Activated naive CD4-positive, alpha-beta T cell treated with anti-CD3 and anti-CD28 coated beads, Interleukin-2, amount 10 ng/mL, durations not matched to agents 7 days and 5 days (primary cell): ENCODE measurements at regions not wholly inside any gene's neighbourhood (a gene's known extent, or its start where the extent isn't known, plus 50 kb on each side); places are given as distances from the start of the nearest gene placed in this dataset.
"Not testable (repeated sequence)": the region's sequence is repeated elsewhere in the genome, so short reads cannot be mapped to it uniquely, and the experiment has no call there.

Source experiments
- CTCF ChIA-PET: fragments of 350-600 bp; sonication (Branson Sonifier 250); formaldehyde crosslinking; loops from one replicate; lab custom pipeline; 2021; ENCODE audit warnings: antibody characterized with exemption; lab: Charles Lee
- DNase-seq: peaks from one replicate; pipeline ENCODE4 v3.0.0-alpha.2; 2020
- H3K27ac Mint-ChIP-seq: one replicate; pipeline ENCODE4 v1.8.0; 2021; ENCODE audit warnings: mild to moderate bottlenecking, moderate library complexity, mixed read lengths
- H3K27me3 Mint-ChIP-seq: one replicate; pipeline ENCODE4 v1.8.0; 2021; ENCODE audit warnings: mild to moderate bottlenecking, mixed read lengths
- H3K36me3 Mint-ChIP-seq: one replicate; pipeline ENCODE4 v1.8.0; 2021; ENCODE audit warnings: mixed read lengths
- H3K4me1 Mint-ChIP-seq: one replicate; pipeline ENCODE4 v1.8.0; 2021; ENCODE audit warnings: mixed read lengths
- H3K4me3 Mint-ChIP-seq: one replicate; pipeline ENCODE4 v1.8.0; 2021; ENCODE audit warnings: mild to moderate bottlenecking, moderate library complexity, mixed read lengths
- H3K9me3 Mint-ChIP-seq: one replicate; pipeline ENCODE4 v1.8.0; 2021; ENCODE audit warnings: mixed read lengths

GRCh38 chr3:166296179-166296783, 459.1 kb upstream of the BCHE start:
- peaks cover 10% of the 10 kb centered on the region for H3K9me3 Mint-ChIP-seq
- no peaks in the 10 kb centered on the region for H3K27me3 Mint-ChIP-seq
- CTCF ChIA-PET, result no interaction called here
- H3K36me3 Mint-ChIP-seq, result no peaks in the 10 kb centered on the region
- H3K4me3 Mint-ChIP-seq, result no peak overlapping the region
- no peak overlapping the region for H3K27ac Mint-ChIP-seq
- no peaks in the 10 kb centered on the region for H3K4me1 Mint-ChIP-seq
- DNase-seq, result no peak

GRCh38 chr3:166291186-166291955, 454.1 kb upstream of the BCHE start:
- Mint-ChIP-seq H3K4me3 (no peak overlapping the region), H3K36me3 (no peaks in the 10 kb centered on the region), H3K27ac (no peak overlapping the region), H3K4me1 (no peaks in the 10 kb centered on the region), H3K27me3 (no peaks in the 10 kb centered on the region), H3K9me3 (peaks cover 6% of the 10 kb centered on the region)
- no peak for DNase-seq
- CTCF ChIA-PET, result no interaction called here

- Mint-ChIP-seq H3K9me3 (peaks cover 8% of the 10 kb centered on the region), H3K27me3 (no peaks in the 10 kb centered on the region), H3K4me1 (no peaks in the 10 kb centered on the region), H3K36me3 (no peaks in the 10 kb centered on the region), H3K4me3 (no peak overlapping the region), H3K27ac (no peak overlapping the region)
- DNase-seq, result no peak
- CTCF ChIA-PET, result no interaction called here
Observed at GRCh38 chr3:166285001-166285400, 447.8 kb upstream of the BCHE start.

GRCh38 chr3:166283840-166284239, 446.6 kb upstream of the BCHE start:
- H3K27ac Mint-ChIP-seq, result no peak overlapping the region
- CTCF ChIA-PET, result no interaction called here
- DNase-seq, result no peak
- H3K36me3 Mint-ChIP-seq, result no peaks in the 10 kb centered on the region
- H3K4me3 Mint-ChIP-seq, result no peak overlapping the region
- H3K27me3 Mint-ChIP-seq, result no peaks in the 10 kb centered on the region
- peaks cover 9% of the 10 kb centered on the region for H3K9me3 Mint-ChIP-seq
- H3K4me1 Mint-ChIP-seq, result no peaks in the 10 kb centered on the region

- peaks cover 12% of the 10 kb centered on the region for H3K9me3 Mint-ChIP-seq
- CTCF ChIA-PET, result no interaction called here
- no peak for DNase-seq
- H3K36me3 Mint-ChIP-seq, result no peaks in the 10 kb centered on the region
- H3K4me1 Mint-ChIP-seq, result no peaks in the 10 kb centered on the region
- no peak overlapping the region for H3K4me3 Mint-ChIP-seq
- H3K27me3 Mint-ChIP-seq, result no peaks in the 10 kb centered on the region
- no peak overlapping the region for H3K27ac Mint-ChIP-seq
Observed at GRCh38 chr3:166282931-166283330, 445.7 kb upstream of the BCHE start.

- no peaks in the 10 kb centered on the region for H3K4me1 Mint-ChIP-seq
- no peak overlapping the region for H3K27ac Mint-ChIP-seq
- CTCF ChIA-PET, result no interaction called here
- no peaks in the 10 kb centered on the region for H3K36me3 Mint-ChIP-seq
- no peaks in the 10 kb centered on the region for H3K27me3 Mint-ChIP-seq
- peaks cover 10% of the 10 kb centered on the region for H3K9me3 Mint-ChIP-seq
- DNase-seq, result no peak
- no peak overlapping the region for H3K4me3 Mint-ChIP-seq
Observed at GRCh38 chr3:166279636-166280035, 442.4 kb upstream of the BCHE start.

- Mint-ChIP-seq H3K36me3 (no peaks in the 10 kb centered on the region), H3K4me3 (no peak overlapping the region), H3K4me1 (no peaks in the 10 kb centered on the region), H3K27me3 (no peaks in the 10 kb centered on the region), H3K9me3 (peaks cover 6% of the 10 kb centered on the region), H3K27ac (no peak overlapping the region)
- DNase-seq, result no peak
- CTCF ChIA-PET, result no interaction called here
Observed at GRCh38 chr3:166275024-166275390, 437.8 kb upstream of the BCHE start.

- CTCF ChIA-PET, result no interaction called here
- Mint-ChIP-seq H3K27me3 (no peaks in the 10 kb centered on the region), H3K4me3 (no peak overlapping the region), H3K36me3 (no peaks in the 10 kb centered on the region), H3K27ac (no peak overlapping the region), H3K4me1 (no peaks in the 10 kb centered on the region), H3K9me3 (peaks cover 4% of the 10 kb centered on the region)
- DNase-seq, result no peak
Observed at GRCh38 chr3:166274351-166275023, 437.3 kb upstream of the BCHE start.

- no peaks in the 10 kb centered on the region for H3K36me3 Mint-ChIP-seq
- H3K9me3 Mint-ChIP-seq, result peaks cover 4% of the 10 kb centered on the region
- no peak for DNase-seq
- no peak overlapping the region for H3K27ac Mint-ChIP-seq
- no peaks in the 10 kb centered on the region for H3K4me1 Mint-ChIP-seq
- H3K27me3 Mint-ChIP-seq, result no peaks in the 10 kb centered on the region
- CTCF ChIA-PET, result no interaction called here
- no peak overlapping the region for H3K4me3 Mint-ChIP-seq
Observed at GRCh38 chr3:166270429-166270828, 433.2 kb upstream of the BCHE start.

GRCh38 chr3:166265153-166265552, 427.9 kb upstream of the BCHE start:
- no peaks in the 10 kb centered on the region for H3K27me3 Mint-ChIP-seq
- no peaks in the 10 kb centered on the region for H3K36me3 Mint-ChIP-seq
- no peak for DNase-seq
- H3K4me1 Mint-ChIP-seq, result no peaks in the 10 kb centered on the region
- no peak overlapping the region for H3K27ac Mint-ChIP-seq
- H3K9me3 Mint-ChIP-seq, result peaks cover 3% of the 10 kb centered on the region
- CTCF ChIA-PET, result no interaction called here
- no peak overlapping the region for H3K4me3 Mint-ChIP-seq

GRCh38 chr3:166263460-166263859, 426.2 kb upstream of the BCHE start:
- H3K4me1 Mint-ChIP-seq, result no peaks in the 10 kb centered on the region
- no peaks in the 10 kb centered on the region for H3K36me3 Mint-ChIP-seq
- CTCF ChIA-PET, result no interaction called here
- DNase-seq, result no peak
- peaks cover 3% of the 10 kb centered on the region for H3K9me3 Mint-ChIP-seq
- H3K27me3 Mint-ChIP-seq, result no peaks in the 10 kb centered on the region
- no peak overlapping the region for H3K27ac Mint-ChIP-seq
- H3K4me3 Mint-ChIP-seq, result no peak overlapping the region

- H3K27me3 Mint-ChIP-seq, H3K4me1 Mint-ChIP-seq, H3K36me3 Mint-ChIP-seq, H3K27ac Mint-ChIP-seq, CTCF ChIA-PET, H3K9me3 Mint-ChIP-seq, H3K4me3 Mint-ChIP-seq, DNase-seq: not testable (repeated sequence)
Observed at GRCh38 chr3:166258293-166258850, 421.1 kb upstream of the BCHE start.

- Mint-ChIP-seq H3K4me1 (no peaks in the 10 kb centered on the region), H3K36me3 (no peaks in the 10 kb centered on the region), H3K4me3 (no peak overlapping the region), H3K27ac (no peak overlapping the region), H3K27me3 (no peaks in the 10 kb centered on the region), H3K9me3 (peaks cover 8% of the 10 kb centered on the region)
- CTCF ChIA-PET, result no interaction called here
- DNase-seq, result no peak
Observed at GRCh38 chr3:166257715-166258114, 420.5 kb upstream of the BCHE start.

GRCh38 chr3:166248784-166249183, 411.6 kb upstream of the BCHE start:
- Mint-ChIP-seq H3K4me3 (no peak overlapping the region), H3K36me3 (no peaks in the 10 kb centered on the region), H3K27me3 (no peaks in the 10 kb centered on the region), H3K4me1 (no peaks in the 10 kb centered on the region), H3K27ac (no peak overlapping the region), H3K9me3 (peaks cover 9% of the 10 kb centered on the region)
- DNase-seq, result no peak
- CTCF ChIA-PET, result no interaction called here

- H3K27me3 Mint-ChIP-seq, result no peaks in the 10 kb centered on the region
- no peak for DNase-seq
- peaks cover 7% of the 10 kb centered on the region for H3K9me3 Mint-ChIP-seq
- no peak overlapping the region for H3K4me3 Mint-ChIP-seq
- CTCF ChIA-PET, result no interaction called here
- no peaks in the 10 kb centered on the region for H3K4me1 Mint-ChIP-seq
- no peaks in the 10 kb centered on the region for H3K36me3 Mint-ChIP-seq
- no peak overlapping the region for H3K27ac Mint-ChIP-seq
Observed at GRCh38 chr3:166243511-166243910, 406.3 kb upstream of the BCHE start.
